Anterior cingulate cortex (tissue), 58 donors: ENCODE measurements at regions not wholly inside any gene's neighbourhood (a gene's known extent, or its start where the extent isn't known, plus 50 kb on each side); places are given as distances from the start of the nearest gene placed in this dataset.

Source experiments
- DNase-seq, 58 donors: peaks; one replicate each; lab custom pipeline; 2025; lab: John Stamatoyannopoulos, UW

- DNase-seq, result no peak
These were observed 433.6 kb downstream of the LPIN1 start for GRCh38 chr2:12180031-12180430.

- no peak for DNase-seq
These were observed 436.7 kb downstream of the LPIN1 start for GRCh38 chr2:12183032-12183645.

- no peak for DNase-seq
These were observed 446.3 kb downstream of the LPIN1 start for GRCh38 chr2:12192762-12193161.

- no peak for DNase-seq
These were observed 448.5 kb downstream of the LPIN1 start for GRCh38 chr2:12194968-12195367.

- no peak for DNase-seq
These were observed 450.1 kb downstream of the LPIN1 start for GRCh38 chr2:12196495-12196894.

GRCh38 chr2:12197133-12197532, 450.7 kb downstream of the LPIN1 start:
- no peak for DNase-seq

- DNase-seq, result no peak
These were observed 453.2 kb downstream of the LPIN1 start for GRCh38 chr2:12199491-12200211.

- DNase-seq, result no peak
These were observed 454.9 kb downstream of the LPIN1 start for GRCh38 chr2:12201369-12201768.

- no peak for DNase-seq
These were observed 456.1 kb downstream of the LPIN1 start for GRCh38 chr2:12202313-12203075.

GRCh38 chr2:12203528-12203927, 457.1 kb downstream of the LPIN1 start:
- DNase-seq, result no peak

- DNase-seq, result no peak
These were observed 458.7 kb downstream of the LPIN1 start for GRCh38 chr2:12205086-12205485.

- no peak for DNase-seq
These were observed 461.1 kb downstream of the LPIN1 start for GRCh38 chr2:12207491-12207890.

GRCh38 chr2:12210016-12210933, 463.8 kb downstream of the LPIN1 start:
- DNase-seq, result no peak

GRCh38 chr2:12211326-12212175, 465.1 kb downstream of the LPIN1 start:
- no peak for DNase-seq

GRCh38 chr2:12212841-12213597, 466.6 kb downstream of the LPIN1 start:
- DNase-seq, result no peak

- no peak for DNase-seq
These were observed 470.7 kb downstream of the LPIN1 start for GRCh38 chr2:12217175-12217574.

GRCh38 chr2:12219761-12220160, 473.3 kb downstream of the LPIN1 start:
- no peak for DNase-seq

- DNase-seq, result no peak
These were observed 475.2 kb downstream of the LPIN1 start for GRCh38 chr2:12221584-12221983.

GRCh38 chr2:12222554-12222953, 476.1 kb downstream of the LPIN1 start:
- DNase-seq, result no peak
